Heart right ventricle (tissue), 16 donors: ENCODE measurements at regions not wholly inside any gene's neighbourhood (a gene's known extent, or its start where the extent isn't known, plus 50 kb on each side); places are given as distances from the start of the nearest gene placed in this dataset.
"Not testable (repeated sequence)": the region's sequence is repeated elsewhere in the genome, so short reads cannot be mapped to it uniquely, and the experiment has no call there.

Experiments used
- ATAC-seq, 8 donors: fragments of 200-7000 bp; cut with Tn5 transposase; one replicate each; pipeline ENCODE4 v1.9.1; 2020; ENCODE audit warnings: mild to moderate bottlenecking in 8 of 8, moderate library complexity in 8 of 8, moderate number of reproducible peaks in 1 of 8
- DNase-seq, 2 donors: peaks; one replicate each; pipeline ENCODE4 v3.0.0-alpha.2; 2020
- H3K27ac ChIP-seq, 10 donors: fragments of 200-600 bp; sonication (generic) in 2 of 10; one replicate each; pipeline versions ENCODE4 v1.5.0 to v1.8.0; 2020 to 2022; ENCODE audit warnings: mild to moderate bottlenecking in 3 of 10
- H3K27me3 ChIP-seq, 7 donors: fragments of 200-600 bp; one replicate each; pipeline ENCODE4 v1.8.0; 2021 to 2022; ENCODE audit warnings: mild to moderate bottlenecking in 2 of 7
- H3K36me3 ChIP-seq, 9 donors: fragments of 200-600 bp; sonication (generic) in 1 of 9; one replicate each; pipeline versions ENCODE4 v1.5.0 to v1.8.0; 2020 to 2022; ENCODE audit warnings: mild to moderate bottlenecking in 2 of 9
- H3K4me1 ChIP-seq, 9 donors: fragments of 200-600 bp; sonication (generic) in 1 of 9; one replicate each; pipeline versions ENCODE4 v1.5.0 to v1.8.0; 2020 to 2022; ENCODE audit warnings: mild to moderate bottlenecking in 4 of 9
- H3K4me3 ChIP-seq, 10 donors: fragments of 200-600 bp; sonication (generic) in 2 of 10; one replicate each; pipeline versions ENCODE4 v1.5.0 to v1.8.0; 2020 to 2022; ENCODE audit warnings: mild to moderate bottlenecking in 7 of 10, moderate library complexity in 2 of 10
- H3K9me3 ChIP-seq, 11 donors: fragments of 200-600 bp in 10 of 11; sonication (generic) in 2 of 11; one replicate each; pipeline versions ENCODE4 v1.5.0 to v1.8.0; 2013 to 2022; ENCODE audit warnings: mild to moderate bottlenecking in 2 of 11, control low read depth in 1 of 11, moderate library complexity in 1 of 11
- WGBS, 2 donors: extraction: QIAGEN DNeasy Blood & Tissue Kit; methylation state at CpG; one replicate each; pipeline ENCODE4 v1.1.7; 2013; ENCODE audit warnings: inconsistent platforms in 1 of 2; 5-methylcytosine and 5-hydroxymethylcytosine counted together
- intact Hi-C, 10 donors: fragments of 100-400 bp; cut with DNase I; formaldehyde crosslinking; loops; one replicate each; pipeline versions ENCODE4 v1.11.1 to v1.14.2; 2022
- TF ChIP-seq, protein P1 (sequence below), 9 donors: fragments of 200-600 bp; sonication (generic) in 2 of 9; IDR thresholded peaks; one replicate each; pipeline versions ENCODE4 v1.5.0 to v1.8.0; 2021 to 2022; ENCODE audit warnings: antibody characterized with exemption in 9 of 9, mild to moderate bottlenecking in 5 of 9, moderate library complexity in 1 of 9
- donor health status: Arrhythmogenic right ventricular cardiomyopathy.
- donor health status: ischemic (EF 13 %, LVEDD 7.1; RV severe dilation, severe dysfunction).
- donor health status: healthy with polysubstance abuse.
- donor health status: DM: no; HTN: yes; CAD: no.
- donor health status: DM: no; HTN: no; CAD: no.
- donor health status: ischemic (EF 25% LVEDD 6.9; RV normal size, moderate dysfunction).
- donor health status: ischemic (EF 25% LVEDD 5.7; RV mildly dilated, moderate dysfunction).
- donor health status: healthy.
- donor health status: DM: yes; HTN: yes; CAD: no.
- donor health status: Ischemic cardiomyopathy.
- donor health status: ischemic (EF 35%, LVEDD 5.7; RV mildly dilated, moderate dysfunction).
- donor health status: nonischemic (EF 11% LVEDD 7.7; RV severe dilation, severe dysfunction).
- donor health status: DM: yes; HTN: yes; CAD: no.
- donor health status: PGD.
- donor health status: ischemic (EF 29% LVEDD 5.4; RV normal size, mild dysfunction).
- donor health status: nonischemic (EF 23%, LVEDD 6.1; RV moderate dilation, normal function).

DNA sequence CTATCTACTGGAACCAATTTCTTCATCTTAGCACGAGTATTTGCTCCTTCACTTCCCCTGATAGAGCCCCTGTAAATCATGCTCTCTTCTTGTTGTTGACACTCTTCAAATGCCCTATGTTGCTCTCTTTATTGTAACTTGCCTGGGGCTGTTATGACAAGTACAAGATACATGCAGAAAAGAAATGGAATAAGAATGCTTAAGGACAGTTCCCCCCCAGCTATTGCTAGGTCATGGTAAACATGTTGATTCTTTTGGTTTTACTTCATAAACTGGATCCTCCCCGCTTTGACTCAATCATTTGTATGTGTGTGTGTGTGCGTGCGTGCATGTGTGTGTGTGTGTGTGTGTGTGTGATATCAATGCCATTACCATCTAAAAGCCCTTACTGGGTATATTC is 368.5 kb upstream of the CNTNAP5 start:
- TF ChIP-seq, protein P1, sequence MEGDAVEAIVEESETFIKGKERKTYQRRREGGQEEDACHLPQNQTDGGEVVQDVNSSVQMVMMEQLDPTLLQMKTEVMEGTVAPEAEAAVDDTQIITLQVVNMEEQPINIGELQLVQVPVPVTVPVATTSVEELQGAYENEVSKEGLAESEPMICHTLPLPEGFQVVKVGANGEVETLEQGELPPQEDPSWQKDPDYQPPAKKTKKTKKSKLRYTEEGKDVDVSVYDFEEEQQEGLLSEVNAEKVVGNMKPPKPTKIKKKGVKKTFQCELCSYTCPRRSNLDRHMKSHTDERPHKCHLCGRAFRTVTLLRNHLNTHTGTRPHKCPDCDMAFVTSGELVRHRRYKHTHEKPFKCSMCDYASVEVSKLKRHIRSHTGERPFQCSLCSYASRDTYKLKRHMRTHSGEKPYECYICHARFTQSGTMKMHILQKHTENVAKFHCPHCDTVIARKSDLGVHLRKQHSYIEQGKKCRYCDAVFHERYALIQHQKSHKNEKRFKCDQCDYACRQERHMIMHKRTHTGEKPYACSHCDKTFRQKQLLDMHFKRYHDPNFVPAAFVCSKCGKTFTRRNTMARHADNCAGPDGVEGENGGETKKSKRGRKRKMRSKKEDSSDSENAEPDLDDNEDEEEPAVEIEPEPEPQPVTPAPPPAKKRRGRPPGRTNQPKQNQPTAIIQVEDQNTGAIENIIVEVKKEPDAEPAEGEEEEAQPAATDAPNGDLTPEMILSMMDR (IDR thresholded peaks at IDR 0.05) = no peak

DNA sequence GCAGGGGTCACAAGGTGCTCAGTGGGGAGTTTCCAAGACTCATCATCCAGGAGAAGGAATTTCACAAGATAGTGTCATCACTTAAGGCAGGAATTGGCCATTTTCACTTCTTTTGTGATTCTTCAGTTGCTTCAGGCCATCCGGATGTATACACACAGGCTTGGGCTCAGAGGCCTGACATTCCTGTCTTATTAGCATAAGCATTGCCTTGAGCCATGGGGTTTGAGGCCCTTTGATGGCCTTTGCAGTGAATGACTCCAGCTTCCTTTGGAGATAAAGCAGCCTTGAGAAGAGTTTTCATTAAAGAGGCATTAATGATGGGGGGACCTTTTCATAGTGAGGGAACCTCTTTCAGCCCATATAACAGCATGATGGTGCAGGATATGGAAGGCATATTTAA is 366.0 kb upstream of the CNTNAP5 start:
- H3K4me1 ChIP-seq = no peaks in the 10 kb centered on the region
- intact Hi-C loops = no loop called here
- H3K36me3 ChIP-seq = no peaks in the 10 kb centered on the region
- no peak overlapping the region for H3K27ac ChIP-seq
- TF ChIP-seq, protein P1 (IDR thresholded peaks at IDR 0.05) = no peak
- ATAC-seq (no peak), DNase-seq (no peak)
- no peaks in the 10 kb centered on the region for H3K27me3 ChIP-seq
- no peak overlapping the region for H3K4me3 ChIP-seq
- H3K9me3 ChIP-seq = peaks cover 0 to 34% (median 4%) of the 10 kb centered on the region in 11 donors
- WGBS, 2 donors = 80 to 88% methylated on average over 1 of the region's 1 CpG

More for the DNA sequence above, 368.5 kb upstream of the CNTNAP5 start:
- Histone ChIP-seq H3K36me3 (no peaks in the 10 kb centered on the region), H3K27me3 (no peaks in the 10 kb centered on the region), H3K4me3 (no peak overlapping the region), H3K27ac (no peak overlapping the region), H3K9me3 (peaks cover 0 to 34% (median 4%) of the 10 kb centered on the region in 11 donors), H3K4me1 (no peaks in the 10 kb centered on the region)
- intact Hi-C loops = no loop called here
- DNase-seq (no peak), ATAC-seq (no peak)
- 60 to 64% methylated on average over 4 of the region's 4 CpGs for WGBS, 2 donors

DNA sequence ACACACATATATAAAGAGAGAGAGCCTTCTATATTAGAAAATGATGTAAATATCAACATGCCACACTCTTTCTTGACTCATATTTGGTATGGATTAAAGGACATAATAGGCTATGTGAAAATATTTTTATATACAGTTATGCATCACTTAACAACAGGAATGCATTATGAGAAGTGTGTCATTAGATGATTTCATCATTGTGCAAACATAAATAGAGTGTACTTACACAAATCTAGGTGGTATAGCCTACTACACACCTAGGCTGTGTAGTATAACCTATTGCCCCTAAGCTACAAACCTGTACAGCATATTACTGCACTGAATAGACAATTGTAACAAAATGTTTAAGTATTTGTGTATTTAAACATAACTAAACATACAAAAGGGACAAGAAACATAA is 354.8 kb upstream of the CNTNAP5 start:
- DNase-seq = no peak
- no peak for ATAC-seq
- intact Hi-C loops = no loop called here
- no peaks in the 10 kb centered on the region for H3K36me3 ChIP-seq
- H3K9me3 ChIP-seq = peaks cover 0 to 3% (median 0%) of the 10 kb centered on the region in 11 donors
- H3K4me1 ChIP-seq = no peaks in the 10 kb centered on the region
- H3K27me3 ChIP-seq = no peaks in the 10 kb centered on the region
- no peak overlapping the region for H3K27ac ChIP-seq
- TF ChIP-seq, protein P1 (IDR thresholded peaks at IDR 0.05) = no peak
- H3K4me3 ChIP-seq = no peak overlapping the region

DNA sequence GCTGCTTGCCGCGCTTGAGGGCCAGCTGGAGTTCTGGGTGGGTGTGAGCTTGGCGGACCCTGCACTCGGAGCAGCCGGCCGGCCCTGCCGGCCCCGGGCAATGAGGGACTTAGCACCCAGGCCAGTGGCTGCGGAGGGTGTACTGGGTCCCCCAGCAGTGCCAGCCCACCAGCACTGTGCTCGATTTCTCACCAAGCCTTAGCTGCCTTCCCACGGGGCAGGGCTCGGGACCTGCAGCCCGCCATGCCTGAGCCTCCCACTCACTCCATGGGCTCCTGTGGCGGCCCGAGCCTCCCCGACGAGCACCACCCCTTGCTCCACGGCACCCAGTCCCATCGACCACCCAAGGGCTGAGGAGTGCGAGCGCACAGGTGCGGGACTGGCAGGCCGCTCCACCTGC is 341.3 kb upstream of the CNTNAP5 start:
- not testable (repeated sequence) for H3K36me3 ChIP-seq

DNA sequence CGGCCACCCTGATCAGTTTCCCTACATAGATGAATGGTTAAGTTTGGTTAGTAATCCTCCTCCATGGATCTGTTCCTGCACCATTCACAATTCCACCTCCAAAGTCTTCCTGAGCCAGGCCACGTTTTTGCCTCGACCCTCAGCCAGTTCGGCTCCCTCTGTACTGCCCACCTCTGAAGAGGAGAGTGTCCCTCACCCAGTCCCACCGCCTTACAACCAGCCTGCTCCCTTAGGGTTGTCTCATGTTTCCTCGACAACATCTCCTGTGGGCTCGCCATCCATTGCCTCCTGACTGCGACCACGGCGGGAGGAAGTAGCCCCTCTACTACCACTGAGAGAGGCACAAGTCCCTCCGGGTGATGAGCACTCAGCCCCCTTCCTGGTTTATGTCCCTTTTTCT is 338.0 kb upstream of the CNTNAP5 start:
- whole genome bisulfite sequencing, 2 donors = 92 to 94% methylated on average over 11 of the region's 11 CpGs
- intact Hi-C loops = no loop called here
- H3K4me1 ChIP-seq = no peaks in the 10 kb centered on the region

More for the DNA sequence above, 341.3 kb upstream of the CNTNAP5 start:
- H3K27ac ChIP-seq, ATAC-seq, DNase-seq, H3K27me3 ChIP-seq, H3K4me3 ChIP-seq, H3K4me1 ChIP-seq, intact Hi-C loops: not testable (repeated sequence)
- peaks cover 0 to 15% (median 0%) of the 10 kb centered on the region in 11 donors for H3K9me3 ChIP-seq
- WGBS, 2 donors = 97% methylated on average over 23 of the region's 23 CpGs

More for the DNA sequence above, 338.0 kb upstream of the CNTNAP5 start:
- peaks cover 0 to 11% (median 0%) of the 10 kb centered on the region in 11 donors for H3K9me3 ChIP-seq
- no peak overlapping the region for H3K4me3 ChIP-seq
- H3K36me3 ChIP-seq = no peaks in the 10 kb centered on the region
- DNase-seq (no peak), ATAC-seq (no peak)
- no peaks in the 10 kb centered on the region for H3K27me3 ChIP-seq
- TF ChIP-seq, protein P1 (IDR thresholded peaks at IDR 0.05) = no peak
- no peak overlapping the region for H3K27ac ChIP-seq
